ENCODE measurements at regions not wholly inside any gene's neighbourhood (a gene's known extent, or its start where the extent isn't known, plus 50 kb on each side); places are given as distances from the start of the nearest gene placed in this dataset.
"Not testable (repeated sequence)": the region's sequence is repeated elsewhere in the genome, so short reads cannot be mapped to it uniquely, and the experiment has no call there.

- DNase-seq = no peak
Observed at GRCh38 chr2:16250056-16250425, 309.7 kb downstream of the MYCN start.

- no peak for DNase-seq
Observed at GRCh38 chr2:16249246-16250055, 309.1 kb downstream of the MYCN start.

- DNase-seq = no peak
Observed at GRCh38 chr2:16248571-16249105, 308.3 kb downstream of the MYCN start.

GRCh38 chr2:16247326-16248122 lies 307.2 kb downstream of the MYCN start:
- no peak for DNase-seq

GRCh38 chr2:16246911-16247310 lies 306.6 kb downstream of the MYCN start:
- no peak for DNase-seq

GRCh38 chr2:16246281-16246850 lies 306.0 kb downstream of the MYCN start:
- no peak for DNase-seq

GRCh38 chr2:16245481-16246054 lies 305.2 kb downstream of the MYCN start:
- no peak for DNase-seq

GRCh38 chr2:16244966-16245320 lies 304.6 kb downstream of the MYCN start:
- DNase-seq = no peak

GRCh38 chr2:16244153-16244965 lies 304.0 kb downstream of the MYCN start:
- DNase-seq = no peak

- no peak for DNase-seq
Observed at GRCh38 chr2:16243411-16243996, 303.2 kb downstream of the MYCN start.

GRCh38 chr2:16242906-16243305 lies 302.6 kb downstream of the MYCN start:
- no peak for DNase-seq

GRCh38 chr2:16241166-16242160 lies 301.1 kb downstream of the MYCN start:
- DNase-seq = no peak

GRCh38 chr2:16240402-16240801 lies 300.1 kb downstream of the MYCN start:
- DNase-seq = no peak

- DNase-seq = no peak
Observed at GRCh38 chr2:16239296-16239850, 299.0 kb downstream of the MYCN start.

- no peak for DNase-seq
Observed at GRCh38 chr2:16238786-16239185, 298.4 kb downstream of the MYCN start.

- no peak for DNase-seq
Observed at GRCh38 chr2:16238001-16238761, 297.8 kb downstream of the MYCN start.

GRCh38 chr2:16235747-16236146 lies 295.4 kb downstream of the MYCN start:
- no peak for DNase-seq

- not testable (repeated sequence) for DNase-seq
Observed at GRCh38 chr2:16235291-16235690, 294.9 kb downstream of the MYCN start.

GRCh38 chr2:16228951-16229350 lies 288.6 kb downstream of the MYCN start:
- DNase-seq = no peak

GRCh38 chr2:16228471-16228870 lies 288.1 kb downstream of the MYCN start:
- DNase-seq = no peak

All from effector CD4-positive, alpha-beta T cell (primary cell).